SK-N-MC (cell line): ENCODE measurements at regions not wholly inside any gene's neighbourhood (a gene's known extent, or its start where the extent isn't known, plus 50 kb on each side); places are given as distances from the start of the nearest gene placed in this dataset.

Experiments used
- EZH2 ChIP-seq: fragments of 200-600 bp; sonication (generic); IDR thresholded peaks from one replicate; pipeline ENCODE4 v1.6.1; 2017; ENCODE audit warnings: antibody characterized with exemption
- FOXP2 ChIP-seq: optimal IDR thresholded peaks from 2 replicates; pipeline ENCODE3; 2011; ENCODE audit warnings: mild to moderate bottlenecking, moderate library complexity; ENCODE audit not compliant: insufficient read depth; ENCODE audit errors: extremely low read length, control extremely low read depth
- POLR2AphosphoS5 ChIP-seq: IDR thresholded peaks from 2 replicates; pipeline ENCODE4 v1.6.1; 2012; ENCODE audit warnings: mild to moderate bottlenecking, low read depth, low read length, borderline replicate concordance

DNA sequence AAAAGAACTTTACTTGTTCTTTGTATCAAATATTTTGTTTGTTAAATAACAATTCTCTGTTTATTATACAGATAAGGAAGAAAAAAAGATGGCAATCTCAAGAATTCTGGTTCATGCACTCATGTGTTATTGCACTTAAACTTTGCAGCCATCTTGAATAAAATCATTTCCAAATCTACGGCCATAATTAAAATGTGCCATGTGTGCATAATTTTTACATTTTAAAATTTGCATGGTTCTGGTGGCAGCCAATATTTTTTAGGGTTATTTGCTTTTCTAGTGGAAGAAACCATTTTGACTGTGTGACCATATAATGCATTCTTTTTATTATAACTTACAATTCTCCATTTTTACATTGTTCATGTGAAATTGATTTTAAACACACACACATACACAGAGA, 1518.1 kb upstream of the ZEB2 start:
- TF ChIP-seq POLR2AphosphoS5 (no peak), EZH2 (no peak), FOXP2 (no peak)
